HG03565 (cell line): ENCODE measurements at regions not wholly inside any gene's neighbourhood (a gene's known extent, or its start where the extent isn't known, plus 50 kb on each side); places are given as distances from the start of the nearest gene placed in this dataset.

Source experiments
- ATAC-seq: cut with Tn5 transposase; IDR thresholded peaks from one replicate; pipeline ENCODE4 v1.9.1; 2021; ENCODE audit warnings: mild to moderate bottlenecking, moderate library complexity; ENCODE audit not compliant: unreplicated experiment

- peak; percentile 89 for ATAC-seq
Observed at GRCh38 chr5:8457187-8458037, 588.5 kb downstream of the MTRR start.

- peak; percentile 2 for ATAC-seq
Observed at GRCh38 chr5:8458038-8458383, 589.1 kb downstream of the MTRR start.

GRCh38 chr5:8461543-8461942 is 592.6 kb downstream of the MTRR start:
- no peak for ATAC-seq

- ATAC-seq: no peak
Observed at GRCh38 chr5:8462565-8462964, 593.6 kb downstream of the MTRR start.

GRCh38 chr5:8470489-8470888 is 601.5 kb downstream of the MTRR start:
- ATAC-seq: no peak

GRCh38 chr5:8471581-8471980 is 602.6 kb downstream of the MTRR start:
- ATAC-seq: no peak

GRCh38 chr5:8473016-8473415 is 604.1 kb downstream of the MTRR start:
- ATAC-seq: no peak

GRCh38 chr5:8473827-8474568 is 605.0 kb downstream of the MTRR start:
- no peak for ATAC-seq

GRCh38 chr5:8474569-8474930 is 605.6 kb downstream of the MTRR start:
- ATAC-seq: no peak

GRCh38 chr5:8478326-8478725 is 609.4 kb downstream of the MTRR start:
- no peak for ATAC-seq

GRCh38 chr5:8481007-8481406 is 612.1 kb downstream of the MTRR start:
- no peak for ATAC-seq

- no peak for ATAC-seq
Observed at GRCh38 chr5:8491254-8491653, 622.3 kb downstream of the MTRR start.

- no peak for ATAC-seq
Observed at GRCh38 chr5:8493176-8493575, 624.2 kb downstream of the MTRR start.

- ATAC-seq: no peak
Observed at GRCh38 chr5:8500426-8500825, 631.5 kb downstream of the MTRR start.

- ATAC-seq: no peak
Observed at GRCh38 chr5:8505196-8505595, 636.2 kb downstream of the MTRR start.

GRCh38 chr5:8508231-8508630 is 639.3 kb downstream of the MTRR start:
- no peak for ATAC-seq

- no peak for ATAC-seq
Observed at GRCh38 chr5:8516356-8516755, 647.4 kb downstream of the MTRR start.

GRCh38 chr5:8517456-8517855 is 648.5 kb downstream of the MTRR start:
- ATAC-seq: no peak

GRCh38 chr5:8520917-8521316 is 652.0 kb downstream of the MTRR start:
- ATAC-seq: no peak

GRCh38 chr5:8521991-8522390 is 653.0 kb downstream of the MTRR start:
- no peak for ATAC-seq

- no peak for ATAC-seq
Observed at GRCh38 chr5:8522646-8523045, 653.7 kb downstream of the MTRR start.

- no peak for ATAC-seq
Observed at GRCh38 chr5:8523501-8523900, 654.6 kb downstream of the MTRR start.
